K562 (cell line): ENCODE measurements at regions not wholly inside any gene's neighbourhood (a gene's known extent, or its start where the extent isn't known, plus 50 kb on each side); places are given as distances from the start of the nearest gene placed in this dataset.

ENCODE experiments used
- ATAC-seq: fragments of 200-7000 bp; cut with Tn5 transposase; 3 replicates; pipeline ENCODE4 v1.9.1; 2020; ENCODE audit warnings: moderate library complexity
- BruUV-seq: library from RNA; stranded (reverse); fragments of 400-500 nt; replicated peaks from 2 replicates; lab custom pipeline; 2021; lab: Mats Ljungman, UMichigan
- CTCF ChIA-PET: fragments of 300-600 bp; formaldehyde crosslinking; extraction: SDS; loops from one replicate; lab custom pipeline; 2021; ENCODE audit warnings: low intra/inter-chr PET ratio; lab: Yijun Ruan, JAX
- POLR2A ChIA-PET: fragments of 300-600, 350-650 bp; sonication (Branson Sonifier 250); formaldehyde crosslinking; extraction: SDS; loops from one replicate; lab custom pipeline; 2021; ENCODE audit warnings: antibody characterized with exemption, inconsistent platforms; lab: Yijun Ruan, JAX
- DNase-seq, 4 experiments: peaks; one replicate each; pipeline versions ENCODE4 v3.0.0 to v3.0.0-alpha.2; 2011 to 2018; ENCODE audit warnings: low spot score in 3 of 4, mixed read lengths in 3 of 4; ENCODE audit errors: extremely low read depth in 1 of 4
- FAIRE-seq: peaks from 2 replicates; lab custom pipeline; 2011; peaks lifted over from hg19 to GRCh38; lab: Jason Lieb, UNC
- H2AFZ ChIP-seq: 2 replicates; pipeline ENCODE4 v1.6.0; 2011; ENCODE audit warnings: low read depth, low read length, control low read depth, inconsistent platforms
- H3K27ac ChIP-seq: fragments of 200-600 bp; 3 replicates; pipeline ENCODE4 v1.8.0; 2011; ENCODE audit warnings: low read depth, mild to moderate bottlenecking, control low read depth, inconsistent platforms, low read length, moderate library complexity, mixed read lengths; ENCODE audit errors: extremely low read depth
- H3K27me3 ChIP-seq, 2 experiments: fragments of 300-600 bp in 1 of 2; 2 replicates in 1 of 2; 3 replicates in 1 of 2; pipeline versions ENCODE4 v1.6.0 to v1.8.0; 2011; ENCODE audit warnings: inconsistent platforms in 2 of 2, low read length in 2 of 2, mild to moderate bottlenecking in 1 of 2, mixed read lengths in 1 of 2, moderate library complexity in 1 of 2; ENCODE audit not compliant: control insufficient read depth in 2 of 2, insufficient read depth in 2 of 2
- H3K36me3 ChIP-seq: fragments of 300-600 bp; 3 replicates; pipeline ENCODE4 v1.8.0; 2011; ENCODE audit warnings: mild to moderate bottlenecking, low read length, inconsistent platforms; ENCODE audit not compliant: control insufficient read depth, insufficient read depth
- H3K4me1 ChIP-seq, 2 experiments: fragments of 200-600 bp in 1 of 2; replicated peaks in 1 of 2; 2 replicates in 1 of 2; 3 replicates in 1 of 2; pipeline versions ENCODE4 v1.5.1 to v1.8.0; 2011; ENCODE audit warnings: inconsistent platforms in 2 of 2, low read length in 2 of 2, mild to moderate bottlenecking in 1 of 2, mixed read lengths in 1 of 2, moderate library complexity in 1 of 2; ENCODE audit not compliant: control insufficient read depth in 2 of 2, insufficient read depth in 2 of 2
- H3K4me2 ChIP-seq: 2 replicates; pipeline ENCODE4 v1.6.1; 2011; ENCODE audit warnings: low read length, control low read depth, inconsistent platforms, mixed read lengths; ENCODE audit not compliant: insufficient read depth
- H3K4me3 ChIP-seq: fragments of 200-600 bp; sonication (generic), shearing (Covaris generic); 2 replicates; pipeline ENCODE4 v1.5.1; 2016; ENCODE audit warnings: control low read depth, inconsistent platforms
- H3K79me2 ChIP-seq: fragments of 200-600 bp; 3 replicates; pipeline ENCODE4 v1.8.0; 2011; ENCODE audit warnings: low read length, inconsistent platforms; ENCODE audit not compliant: control insufficient read depth, insufficient read depth
- H3K9ac ChIP-seq, 2 experiments: 2 replicates each; pipeline versions ENCODE4 v1.6.0 to v1.6.1; 2011; ENCODE audit warnings: low read depth in 2 of 2, low read length in 2 of 2, control low read depth in 1 of 2, inconsistent platforms in 1 of 2, mild to moderate bottlenecking in 1 of 2, mixed read lengths in 1 of 2; ENCODE audit not compliant: insufficient read depth in 1 of 2
- H3K9me1 ChIP-seq: one replicate; pipeline ENCODE4 v1.6.0; 2011; ENCODE audit warnings: inconsistent platforms, mild to moderate bottlenecking, low read length, moderate library complexity; ENCODE audit not compliant: control insufficient read depth, insufficient read depth
- H3K9me3 ChIP-seq: replicated peaks from 2 replicates; pipeline ENCODE4 v1.5.1; 2011; ENCODE audit warnings: low read depth, low read length, inconsistent platforms; ENCODE audit not compliant: control insufficient read depth, insufficient read depth
- H4K20me1 ChIP-seq: replicated peaks from 2 replicates; pipeline ENCODE4 v1.6.1; 2011; ENCODE audit warnings: low read length, inconsistent platforms, mixed read lengths; ENCODE audit not compliant: control insufficient read depth, insufficient read depth
- ESRRA ChIP-seq: fragments of 450-650 bp; IDR thresholded peaks from 2 replicates; pipeline ENCODE4 v1.6.1; 2014; ENCODE audit warnings: low read depth, mild to moderate bottlenecking, moderate library complexity, borderline replicate concordance
- ZNF224 ChIP-seq: sonication (generic); formaldehyde crosslinking; IDR thresholded peaks from 2 replicates; pipeline ENCODE4 v1.8.0; 2022; ENCODE audit warnings: mild to moderate bottlenecking, missing genetic modification reagents
- WGBS: fragments of 100-300 bp; shearing (Covaris generic); methylation state at CpG from one replicate; pipeline ENCODE4 v1.1.6; 2016; ENCODE audit warnings: low coverage, mixed read lengths; ENCODE audit not compliant: insufficient coverage; ENCODE audit errors: missing lambda C conversion rate; 5-methylcytosine and 5-hydroxymethylcytosine counted together
- in situ Hi-C: fragments of 300-500 bp; cut with MboI; formaldehyde crosslinking; loops from 4 replicates; pipeline ENCODE4 v1.15.0; 2018; ENCODE audit warnings: inconsistent platforms, mixed read lengths
- intact Hi-C: fragments of 100-400 bp; cut with micrococcal nuclease; formaldehyde crosslinking; loops from 2 replicates; pipeline ENCODE4 v1.14.2; 2022
- TF ChIP-seq, protein P1 (sequence below): sonication (generic); formaldehyde crosslinking; IDR thresholded peaks from 2 replicates; pipeline ENCODE4 v1.8.1; 2023; ENCODE audit warnings: mild to moderate bottlenecking, missing genetic modification reagents
- TF ChIP-seq, protein P2 (sequence below): fragments of 450-650 bp; IDR thresholded peaks from 2 replicates; pipeline ENCODE4 v1.6.1; 2016; ENCODE audit warnings: antibody characterized with exemption
- TF ChIP-seq, protein P3 (sequence below): fragments of 450-650 bp; formaldehyde crosslinking; IDR thresholded peaks from 2 replicates; pipeline ENCODE4 v1.4.0; 2020; ENCODE audit warnings: mild to moderate bottlenecking, moderate library complexity

DNA sequence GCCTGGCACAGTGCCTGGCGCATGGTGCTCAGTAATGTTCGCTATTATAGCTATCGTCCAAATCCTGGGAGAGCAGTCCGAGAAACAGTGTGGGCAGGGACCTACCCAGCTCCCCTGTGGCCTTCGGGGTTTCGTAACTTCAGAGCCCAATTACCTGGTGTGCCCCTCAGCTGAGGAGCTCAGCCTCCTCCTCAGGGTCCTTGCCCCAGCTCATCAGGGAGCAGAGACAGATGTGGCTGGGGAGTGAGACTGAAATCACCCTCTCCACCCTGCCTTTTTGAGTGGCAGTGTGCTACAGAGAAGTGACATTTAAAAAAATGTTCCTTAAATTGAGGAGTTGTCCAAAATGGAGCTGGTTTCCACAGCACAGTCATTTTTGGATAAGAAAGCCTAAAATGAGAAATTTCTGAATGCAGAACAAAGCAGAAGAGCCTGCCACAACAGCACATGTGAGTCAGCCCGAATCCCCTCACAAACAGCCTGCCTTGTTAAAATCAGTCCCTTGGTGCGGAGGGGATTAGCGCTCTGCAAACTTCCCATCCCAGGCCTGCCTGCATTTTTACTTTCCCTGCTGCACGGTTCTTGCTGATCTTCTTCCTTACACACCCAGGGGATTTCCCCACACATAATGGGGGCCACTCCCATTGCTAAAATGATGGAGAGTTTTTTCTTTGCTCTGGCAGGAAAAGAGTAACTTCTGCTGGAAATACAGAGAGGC, 78.1 kb upstream of the PITX1 start (continued):
- TF ChIP-seq, protein P1, sequence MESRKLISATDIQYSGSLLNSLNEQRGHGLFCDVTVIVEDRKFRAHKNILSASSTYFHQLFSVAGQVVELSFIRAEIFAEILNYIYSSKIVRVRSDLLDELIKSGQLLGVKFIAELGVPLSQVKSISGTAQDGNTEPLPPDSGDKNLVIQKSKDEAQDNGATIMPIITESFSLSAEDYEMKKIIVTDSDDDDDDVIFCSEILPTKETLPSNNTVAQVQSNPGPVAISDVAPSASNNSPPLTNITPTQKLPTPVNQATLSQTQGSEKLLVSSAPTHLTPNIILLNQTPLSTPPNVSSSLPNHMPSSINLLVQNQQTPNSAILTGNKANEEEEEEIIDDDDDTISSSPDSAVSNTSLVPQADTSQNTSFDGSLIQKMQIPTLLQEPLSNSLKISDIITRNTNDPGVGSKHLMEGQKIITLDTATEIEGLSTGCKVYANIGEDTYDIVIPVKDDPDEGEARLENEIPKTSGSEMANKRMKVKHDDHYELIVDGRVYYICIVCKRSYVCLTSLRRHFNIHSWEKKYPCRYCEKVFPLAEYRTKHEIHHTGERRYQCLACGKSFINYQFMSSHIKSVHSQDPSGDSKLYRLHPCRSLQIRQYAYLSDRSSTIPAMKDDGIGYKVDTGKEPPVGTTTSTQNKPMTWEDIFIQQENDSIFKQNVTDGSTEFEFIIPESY: no peak
- TF ChIP-seq, protein P2, sequence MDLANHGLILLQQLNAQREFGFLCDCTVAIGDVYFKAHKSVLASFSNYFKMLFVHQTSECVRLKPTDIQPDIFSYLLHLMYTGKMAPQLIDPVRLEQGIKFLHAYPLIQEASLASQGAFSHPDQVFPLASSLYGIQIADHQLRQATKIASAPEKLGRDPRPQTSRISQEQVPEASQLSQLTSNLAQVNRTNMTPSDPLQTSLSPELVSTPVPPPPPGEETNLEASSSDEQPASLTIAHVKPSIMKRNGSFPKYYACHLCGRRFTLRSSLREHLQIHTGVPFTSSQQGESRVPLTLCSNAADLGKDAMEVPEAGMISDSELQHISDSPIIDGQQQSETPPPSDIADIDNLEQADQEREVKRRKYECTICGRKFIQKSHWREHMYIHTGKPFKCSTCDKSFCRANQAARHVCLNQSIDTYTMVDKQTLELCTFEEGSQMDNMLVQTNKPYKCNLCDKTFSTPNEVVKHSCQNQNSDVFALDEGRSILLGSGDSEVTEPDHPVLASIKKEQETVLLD: no peak

DNA sequence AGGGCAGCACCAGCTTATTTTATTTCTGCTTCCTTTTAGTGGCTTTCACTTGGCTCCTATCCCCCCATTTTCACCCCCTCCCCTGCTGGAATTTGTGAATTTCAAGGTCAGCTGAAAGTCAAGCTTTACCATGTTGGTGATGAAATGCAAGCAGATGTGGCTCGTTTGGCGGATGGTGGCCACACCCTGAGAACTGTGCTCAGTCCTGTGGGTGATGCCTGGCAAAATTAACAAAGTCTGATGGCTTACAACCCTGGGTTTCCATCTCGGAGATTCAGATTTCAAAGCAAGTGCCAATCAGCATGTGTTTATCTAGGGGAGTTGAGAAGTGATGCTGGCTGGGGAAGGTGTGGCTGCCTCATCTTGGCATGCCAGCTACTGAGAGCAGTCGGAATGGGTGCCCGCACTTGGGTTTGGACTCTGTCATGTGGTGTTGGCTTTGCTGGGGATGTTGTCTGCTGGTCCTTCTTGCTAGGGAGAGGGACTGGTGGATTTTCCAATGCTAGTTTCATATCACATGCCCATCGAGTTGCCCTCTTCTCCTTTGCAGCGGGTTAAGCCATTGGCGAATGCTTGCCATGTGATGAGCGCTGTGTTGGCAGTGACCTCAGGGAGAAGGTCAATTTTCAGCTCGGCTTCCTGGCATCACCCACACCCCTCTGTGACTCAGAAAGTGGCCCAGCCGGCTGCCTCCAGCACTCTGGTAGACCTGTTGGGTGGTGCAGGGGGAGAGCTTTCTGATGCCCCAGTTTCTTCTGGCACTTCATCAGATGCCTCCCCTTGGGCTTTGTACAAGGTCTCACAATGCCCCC, 77.0 kb upstream of the PITX1 start:
- no TSS peak for BruUV-seq
- FAIRE-seq (no peak), DNase-seq (no peak), ATAC-seq (no peak)
- ChIA-PET POLR2A (interaction anchor here (0.9 to 1.9 kb wide), 2 partner anchors 9 to 10 kb away, joined by 3 to 7 read pairs; no protein-coding TSS in a partner anchor), CTCF (no interaction called here)
- H3K27me3 ChIP-seq: no peaks in the 10 kb centered on the region
- H2AFZ ChIP-seq: no peak overlapping the region
- 57% methylated on average over 11 of the region's 11 CpGs for WGBS
- H3K36me3 ChIP-seq: no peaks in the 10 kb centered on the region
- no peaks in the 10 kb centered on the region for H3K79me2 ChIP-seq
- in situ Hi-C loops (no loop called here), intact Hi-C loops (no loop called here)
- peaks cover 4 to 24% of the 10 kb centered on the region in 2 experiments; a peak in 4 of 5 replicates for H3K4me1 ChIP-seq
- no peak overlapping the region for H3K4me3 ChIP-seq
- no peaks in the 10 kb centered on the region for H4K20me1 ChIP-seq
- no peak for TF ChIP-seq ZNF224
- TF ChIP-seq, protein P3, sequence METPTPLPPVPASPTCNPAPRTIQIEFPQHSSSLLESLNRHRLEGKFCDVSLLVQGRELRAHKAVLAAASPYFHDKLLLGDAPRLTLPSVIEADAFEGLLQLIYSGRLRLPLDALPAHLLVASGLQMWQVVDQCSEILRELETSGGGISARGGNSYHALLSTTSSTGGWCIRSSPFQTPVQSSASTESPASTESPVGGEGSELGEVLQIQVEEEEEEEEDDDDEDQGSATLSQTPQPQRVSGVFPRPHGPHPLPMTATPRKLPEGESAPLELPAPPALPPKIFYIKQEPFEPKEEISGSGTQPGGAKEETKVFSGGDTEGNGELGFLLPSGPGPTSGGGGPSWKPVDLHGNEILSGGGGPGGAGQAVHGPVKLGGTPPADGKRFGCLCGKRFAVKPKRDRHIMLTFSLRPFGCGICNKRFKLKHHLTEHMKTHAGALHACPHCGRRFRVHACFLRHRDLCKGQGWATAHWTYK (CRISPR knock-in tag): no peak
- peak; percentile 44; the same call in 1 of the 2 replicates for TF ChIP-seq ESRRA
- H3K9me3 ChIP-seq: no peaks in the 10 kb centered on the region
- no peak overlapping the region for H3K27ac ChIP-seq
- H3K9me1 ChIP-seq: no peaks in the 10 kb centered on the region
- no peak overlapping the region for H3K4me2 ChIP-seq
- peak overlapping the region in 1 of 2 experiments; percentile 14; a peak in 1 of 4 replicates for H3K9ac ChIP-seq
